ENCODE measurements at regions not wholly inside any gene's neighbourhood (a gene's known extent, or its start where the extent isn't known, plus 50 kb on each side); places are given as distances from the start of the nearest gene placed in this dataset.
A peak's percentile ranks its signal among the peaks of the same experiment; 100 is the strongest.

DNA sequence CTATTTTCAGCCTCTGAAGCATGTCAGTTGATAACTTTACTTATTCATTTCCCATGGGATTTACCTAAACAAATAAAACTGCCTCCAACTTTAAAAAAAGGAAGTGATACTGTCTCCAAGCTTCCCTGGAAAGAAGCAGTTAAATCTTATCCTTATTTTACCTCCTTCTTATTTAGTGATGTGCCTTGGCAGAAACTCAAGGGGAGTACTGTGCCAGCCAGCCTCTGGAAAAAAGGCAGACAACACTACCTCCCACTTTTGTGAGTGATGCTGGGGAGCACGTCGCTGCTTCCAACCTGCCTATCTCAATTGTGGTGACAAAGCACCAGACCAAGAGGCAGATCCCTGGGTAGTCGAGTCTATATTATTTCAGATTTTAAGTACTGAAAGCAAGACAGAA lies 765.6 kb downstream of the DIAPH3 start:
- H3K9me3 Mint-ChIP-seq = peaks cover 4% of the 10 kb centered on the region; the same call in 2 of the 3 replicates
- H3K4me3 Mint-ChIP-seq = no peak overlapping the region
- no peaks in the 10 kb centered on the region for H4K20me1 ChIP-seq (replicated peaks; ENCODE audit: insufficient read depth)
- H3F3A ChIP-seq (replicated peaks; ENCODE audit: low read depth) = no peaks in the 10 kb centered on the region
- H3K4me1 Mint-ChIP-seq = peaks cover 13% of the 10 kb centered on the region; the same call in 2 of the 3 replicates
- TF ChIP-seq, protein P1, sequence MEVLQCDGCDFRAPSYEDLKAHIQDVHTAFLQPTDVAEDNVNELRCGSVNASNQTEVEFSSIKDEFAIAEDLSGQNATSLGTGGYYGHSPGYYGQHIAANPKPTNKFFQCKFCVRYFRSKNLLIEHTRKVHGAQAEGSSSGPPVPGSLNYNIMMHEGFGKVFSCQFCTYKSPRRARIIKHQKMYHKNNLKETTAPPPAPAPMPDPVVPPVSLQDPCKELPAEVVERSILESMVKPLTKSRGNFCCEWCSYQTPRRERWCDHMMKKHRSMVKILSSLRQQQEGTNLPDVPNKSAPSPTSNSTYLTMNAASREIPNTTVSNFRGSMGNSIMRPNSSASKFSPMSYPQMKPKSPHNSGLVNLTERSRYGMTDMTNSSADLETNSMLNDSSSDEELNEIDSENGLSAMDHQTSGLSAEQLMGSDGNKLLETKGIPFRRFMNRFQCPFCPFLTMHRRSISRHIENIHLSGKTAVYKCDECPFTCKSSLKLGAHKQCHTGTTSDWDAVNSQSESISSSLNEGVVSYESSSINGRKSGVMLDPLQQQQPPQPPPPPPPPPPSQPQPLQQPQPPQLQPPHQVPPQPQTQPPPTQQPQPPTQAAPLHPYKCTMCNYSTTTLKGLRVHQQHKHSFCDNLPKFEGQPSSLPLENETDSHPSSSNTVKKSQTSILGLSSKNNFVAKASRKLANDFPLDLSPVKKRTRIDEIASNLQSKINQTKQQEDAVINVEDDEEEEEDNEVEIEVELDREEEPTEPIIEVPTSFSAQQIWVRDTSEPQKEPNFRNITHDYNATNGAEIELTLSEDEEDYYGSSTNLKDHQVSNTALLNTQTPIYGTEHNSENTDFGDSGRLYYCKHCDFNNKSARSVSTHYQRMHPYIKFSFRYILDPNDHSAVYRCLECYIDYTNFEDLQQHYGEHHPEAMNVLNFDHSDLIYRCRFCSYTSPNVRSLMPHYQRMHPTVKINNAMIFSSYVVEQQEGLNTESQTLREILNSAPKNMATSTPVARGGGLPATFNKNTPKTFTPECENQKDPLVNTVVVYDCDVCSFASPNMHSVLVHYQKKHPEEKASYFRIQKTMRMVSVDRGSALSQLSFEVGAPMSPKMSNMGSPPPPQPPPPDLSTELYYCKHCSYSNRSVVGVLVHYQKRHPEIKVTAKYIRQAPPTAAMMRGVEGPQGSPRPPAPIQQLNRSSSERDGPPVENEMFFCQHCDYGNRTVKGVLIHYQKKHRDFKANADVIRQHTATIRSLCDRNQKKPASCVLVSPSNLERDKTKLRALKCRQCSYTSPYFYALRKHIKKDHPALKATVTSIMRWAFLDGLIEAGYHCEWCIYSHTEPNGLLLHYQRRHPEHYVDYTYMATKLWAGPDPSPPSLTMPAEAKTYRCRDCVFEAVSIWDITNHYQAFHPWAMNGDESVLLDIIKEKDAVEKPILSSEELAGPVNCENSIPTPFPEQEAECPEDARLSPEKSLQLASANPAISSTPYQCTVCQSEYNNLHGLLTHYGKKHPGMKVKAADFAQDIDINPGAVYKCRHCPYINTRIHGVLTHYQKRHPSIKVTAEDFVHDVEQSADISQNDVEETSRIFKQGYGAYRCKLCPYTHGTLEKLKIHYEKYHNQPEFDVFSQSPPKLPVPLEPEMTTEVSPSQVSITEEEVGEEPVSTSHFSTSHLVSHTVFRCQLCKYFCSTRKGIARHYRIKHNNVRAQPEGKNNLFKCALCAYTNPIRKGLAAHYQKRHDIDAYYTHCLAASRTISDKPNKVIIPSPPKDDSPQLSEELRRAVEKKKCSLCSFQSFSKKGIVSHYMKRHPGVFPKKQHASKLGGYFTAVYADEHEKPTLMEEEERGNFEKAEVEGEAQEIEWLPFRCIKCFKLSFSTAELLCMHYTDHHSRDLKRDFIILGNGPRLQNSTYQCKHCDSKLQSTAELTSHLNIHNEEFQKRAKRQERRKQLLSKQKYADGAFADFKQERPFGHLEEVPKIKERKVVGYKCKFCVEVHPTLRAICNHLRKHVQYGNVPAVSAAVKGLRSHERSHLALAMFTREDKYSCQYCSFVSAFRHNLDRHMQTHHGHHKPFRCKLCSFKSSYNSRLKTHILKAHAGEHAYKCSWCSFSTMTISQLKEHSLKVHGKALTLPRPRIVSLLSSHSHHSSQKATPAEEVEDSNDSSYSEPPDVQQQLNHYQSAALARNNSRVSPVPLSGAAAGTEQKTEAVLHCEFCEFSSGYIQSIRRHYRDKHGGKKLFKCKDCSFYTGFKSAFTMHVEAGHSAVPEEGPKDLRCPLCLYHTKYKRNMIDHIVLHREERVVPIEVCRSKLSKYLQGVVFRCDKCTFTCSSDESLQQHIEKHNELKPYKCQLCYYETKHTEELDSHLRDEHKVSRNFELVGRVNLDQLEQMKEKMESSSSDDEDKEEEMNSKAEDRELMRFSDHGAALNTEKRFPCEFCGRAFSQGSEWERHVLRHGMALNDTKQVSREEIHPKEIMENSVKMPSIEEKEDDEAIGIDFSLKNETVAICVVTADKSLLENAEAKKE (CRISPR knock-in tag; IDR thresholded peaks at IDR 0.05) = no peak
- TF ChIP-seq REST (IDR thresholded peaks at IDR 0.05; ENCODE audit: unreplicated experiment) (no peak), POLR2AphosphoS5 (IDR thresholded peaks at IDR 0.05; ENCODE audit: low read depth) (no peak), EZH2 (IDR thresholded peaks at IDR 0.05; ENCODE audit: low read depth, unreplicated experiment) (no peak), ZNF331 (CRISPR knock-in tag; IDR thresholded peaks at IDR 0.05; ENCODE audit: low read depth) (no peak), NANOG (IDR thresholded peaks at IDR 0.05; ENCODE audit: borderline replicate concordance) (no peak), CREB1 (CRISPR knock-in tag; IDR thresholded peaks at IDR 0.05; ENCODE audit: low read depth) (no peak)
- TF ChIP-seq, protein P2, sequence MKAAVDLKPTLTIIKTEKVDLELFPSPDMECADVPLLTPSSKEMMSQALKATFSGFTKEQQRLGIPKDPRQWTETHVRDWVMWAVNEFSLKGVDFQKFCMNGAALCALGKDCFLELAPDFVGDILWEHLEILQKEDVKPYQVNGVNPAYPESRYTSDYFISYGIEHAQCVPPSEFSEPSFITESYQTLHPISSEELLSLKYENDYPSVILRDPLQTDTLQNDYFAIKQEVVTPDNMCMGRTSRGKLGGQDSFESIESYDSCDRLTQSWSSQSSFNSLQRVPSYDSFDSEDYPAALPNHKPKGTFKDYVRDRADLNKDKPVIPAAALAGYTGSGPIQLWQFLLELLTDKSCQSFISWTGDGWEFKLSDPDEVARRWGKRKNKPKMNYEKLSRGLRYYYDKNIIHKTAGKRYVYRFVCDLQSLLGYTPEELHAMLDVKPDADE (IDR thresholded peaks at IDR 0.05) = no peak
- ATAC-seq = no peak
- no peak overlapping the region for H3K27ac ChIP-seq (ENCODE audit: low read depth)
- H3K27me3 Mint-ChIP-seq (ENCODE audit: insufficient read depth, low read depth, poor library complexity) = no peaks in the 10 kb centered on the region
- H3K4me2 ChIP-seq = no peak overlapping the region
- peaks cover 3% of the 10 kb centered on the region; the same call in 1 of the 2 replicates for H3K9me2 ChIP-seq (ENCODE audit: insufficient read depth)
- H3K36me3 ChIP-seq (ENCODE audit: insufficient read depth) = no peaks in the 10 kb centered on the region
- H3K4me1 ChIP-seq (ENCODE audit: insufficient read depth) = no peaks in the 10 kb centered on the region
- H3K27ac Mint-ChIP-seq = peak overlapping the region; percentile 26; the same call in 1 of the 2 replicates
- H3K4me3 ChIP-seq = no peak overlapping the region
- peak overlapping the region; percentile 15; the same call in 1 of the 2 replicates for H2AFZ ChIP-seq
- no peak for DNase-seq (ENCODE audit: low spot score)
- H3K36me3 Mint-ChIP-seq (ENCODE audit: low read depth) = peaks cover 4% of the 10 kb centered on the region; the same call in 2 of the 3 replicates
- no peaks in the 10 kb centered on the region for H3K27me3 ChIP-seq (ENCODE audit: insufficient read depth)
- H3K79me2 ChIP-seq (replicated peaks; ENCODE audit: insufficient read depth) = no peaks in the 10 kb centered on the region

Measured in GM23338 (cell line).